ENCODE measurements at regions not wholly inside any gene's neighbourhood (a gene's known extent, or its start where the extent isn't known, plus 50 kb on each side); places are given as distances from the start of the nearest gene placed in this dataset.
A peak's percentile ranks its signal among the peaks of the same experiment; 100 is the strongest.

- no peak for TF ChIP-seq CTCF (conservative IDR thresholded peaks at IDR 0.05; ENCODE audit: low read length)
- peak; percentile 75 for DNase-seq (ENCODE audit: low read depth)
- H3K4me3 ChIP-seq (ENCODE audit: low read length) = no peak overlapping the region
Observed at GRCh38 chr11:128365044-128365443, 222.3 kb downstream of the ETS1 start.

- peak; percentile 13 for DNase-seq (ENCODE audit: low read depth)
- TF ChIP-seq CTCF (conservative IDR thresholded peaks at IDR 0.05; ENCODE audit: low read length) = no peak
- H3K4me3 ChIP-seq (ENCODE audit: low read length) = no peak overlapping the region
Observed at GRCh38 chr11:128361451-128362020, 225.8 kb downstream of the ETS1 start.

GRCh38 chr11:128359515-128359914, 227.8 kb downstream of the ETS1 start:
- peak; percentile 60 for DNase-seq (ENCODE audit: low read depth)
- no peak overlapping the region for H3K4me3 ChIP-seq (ENCODE audit: low read length)
- TF ChIP-seq CTCF (conservative IDR thresholded peaks at IDR 0.05; ENCODE audit: low read length) = no peak

GRCh38 chr11:128357073-128357472, 230.3 kb downstream of the ETS1 start:
- no peak overlapping the region for H3K4me3 ChIP-seq (ENCODE audit: low read length)
- no peak for TF ChIP-seq CTCF (conservative IDR thresholded peaks at IDR 0.05; ENCODE audit: low read length)
- DNase-seq (ENCODE audit: low read depth) = no peak

GRCh38 chr11:128355558-128355957, 231.8 kb downstream of the ETS1 start:
- no peak for TF ChIP-seq CTCF (conservative IDR thresholded peaks at IDR 0.05; ENCODE audit: low read length)
- no peak overlapping the region for H3K4me3 ChIP-seq (ENCODE audit: low read length)
- no peak for DNase-seq (ENCODE audit: low read depth)

- H3K4me3 ChIP-seq (ENCODE audit: low read length) = no peak overlapping the region
- TF ChIP-seq CTCF (conservative IDR thresholded peaks at IDR 0.05; ENCODE audit: low read length) = no peak
- peak; percentile 38 for DNase-seq (ENCODE audit: low read depth)
Observed at GRCh38 chr11:128354476-128354875, 232.9 kb downstream of the ETS1 start.

- no peak for DNase-seq (ENCODE audit: low read depth)
- TF ChIP-seq CTCF (conservative IDR thresholded peaks at IDR 0.05; ENCODE audit: low read length) = no peak
- no peak overlapping the region for H3K4me3 ChIP-seq (ENCODE audit: low read length)
Observed at GRCh38 chr11:128351168-128351567, 236.2 kb downstream of the ETS1 start.
